GM23338 (cell line): ENCODE measurements at regions not wholly inside any gene's neighbourhood (a gene's known extent, or its start where the extent isn't known, plus 50 kb on each side); places are given as distances from the start of the nearest gene placed in this dataset.

ENCODE experiments used
- CREB1 ChIP-seq: fragments of 250-450 bp; sonication (Bioruptor Pico); IDR thresholded peaks from 2 replicates; pipeline ENCODE4 v1.5.0; 2020; ENCODE audit warnings: low read depth, mild to moderate bottlenecking, moderate library complexity
- CTCF ChIP-seq, 2 experiments: fragments of 200-600 bp in 1 of 2; sonication (generic) in 1 of 2; conservative IDR thresholded peaks; 2 replicates each; pipeline versions ENCODE4 v1.5.1 to v1.6.1; 2016 to 2017; ENCODE audit warnings: antibody characterized with exemption in 2 of 2, low read depth in 2 of 2, mild to moderate bottlenecking in 2 of 2, moderate library complexity in 1 of 2
- ETS1 ChIP-seq: IDR thresholded peaks from 2 replicates; pipeline ENCODE4 v1.6.1; 2016; ENCODE audit warnings: antibody characterized with exemption
- EZH2 ChIP-seq: fragments of 200-600 bp; sonication (generic); IDR thresholded peaks from one replicate; pipeline ENCODE4 v1.8.0; 2017; ENCODE audit warnings: antibody characterized with exemption, mild to moderate bottlenecking, low read depth; ENCODE audit not compliant: unreplicated experiment
- EZH2phosphoT487 ChIP-seq: fragments of 200-600 bp; sonication (generic); IDR thresholded peaks from one replicate; pipeline ENCODE4 v1.8.1; 2018; ENCODE audit warnings: antibody characterized with exemption; ENCODE audit not compliant: unreplicated experiment
- JUNB ChIP-seq: IDR thresholded peaks from one replicate; pipeline ENCODE4 v1.6.1; 2016; ENCODE audit warnings: antibody characterized with exemption; ENCODE audit not compliant: unreplicated experiment
- NANOG ChIP-seq: IDR thresholded peaks from 2 replicates; pipeline ENCODE4 v1.6.1; 2016; ENCODE audit warnings: antibody characterized with exemption, borderline replicate concordance
- POLR2AphosphoS5 ChIP-seq: IDR thresholded peaks from 2 replicates; pipeline ENCODE4 v1.6.1; 2016; ENCODE audit warnings: antibody characterized with exemption, low read depth
- ZNF114 ChIP-seq: fragments of 250-450 bp; sonication (Bioruptor Pico); IDR thresholded peaks from 2 replicates; pipeline ENCODE4 v1.5.0; 2020; ENCODE audit warnings: mild to moderate bottlenecking, moderate library complexity
- TF ChIP-seq, protein P1 (sequence below): IDR thresholded peaks from one replicate; pipeline ENCODE4 v1.6.1; 2018; ENCODE audit warnings: antibody characterized with exemption; ENCODE audit not compliant: unreplicated experiment

- no peak for TF ChIP-seq CTCF (conservative IDR thresholded peaks at IDR 0.05; ENCODE audit: low read depth in 2 of 2)
- TF ChIP-seq, protein P1, sequence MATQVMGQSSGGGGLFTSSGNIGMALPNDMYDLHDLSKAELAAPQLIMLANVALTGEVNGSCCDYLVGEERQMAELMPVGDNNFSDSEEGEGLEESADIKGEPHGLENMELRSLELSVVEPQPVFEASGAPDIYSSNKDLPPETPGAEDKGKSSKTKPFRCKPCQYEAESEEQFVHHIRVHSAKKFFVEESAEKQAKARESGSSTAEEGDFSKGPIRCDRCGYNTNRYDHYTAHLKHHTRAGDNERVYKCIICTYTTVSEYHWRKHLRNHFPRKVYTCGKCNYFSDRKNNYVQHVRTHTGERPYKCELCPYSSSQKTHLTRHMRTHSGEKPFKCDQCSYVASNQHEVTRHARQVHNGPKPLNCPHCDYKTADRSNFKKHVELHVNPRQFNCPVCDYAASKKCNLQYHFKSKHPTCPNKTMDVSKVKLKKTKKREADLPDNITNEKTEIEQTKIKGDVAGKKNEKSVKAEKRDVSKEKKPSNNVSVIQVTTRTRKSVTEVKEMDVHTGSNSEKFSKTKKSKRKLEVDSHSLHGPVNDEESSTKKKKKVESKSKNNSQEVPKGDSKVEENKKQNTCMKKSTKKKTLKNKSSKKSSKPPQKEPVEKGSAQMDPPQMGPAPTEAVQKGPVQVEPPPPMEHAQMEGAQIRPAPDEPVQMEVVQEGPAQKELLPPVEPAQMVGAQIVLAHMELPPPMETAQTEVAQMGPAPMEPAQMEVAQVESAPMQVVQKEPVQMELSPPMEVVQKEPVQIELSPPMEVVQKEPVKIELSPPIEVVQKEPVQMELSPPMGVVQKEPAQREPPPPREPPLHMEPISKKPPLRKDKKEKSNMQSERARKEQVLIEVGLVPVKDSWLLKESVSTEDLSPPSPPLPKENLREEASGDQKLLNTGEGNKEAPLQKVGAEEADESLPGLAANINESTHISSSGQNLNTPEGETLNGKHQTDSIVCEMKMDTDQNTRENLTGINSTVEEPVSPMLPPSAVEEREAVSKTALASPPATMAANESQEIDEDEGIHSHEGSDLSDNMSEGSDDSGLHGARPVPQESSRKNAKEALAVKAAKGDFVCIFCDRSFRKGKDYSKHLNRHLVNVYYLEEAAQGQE: no peak
- no peak for TF ChIP-seq POLR2AphosphoS5
- no peak for TF ChIP-seq EZH2
- TF ChIP-seq ETS1: no peak
- no peak for TF ChIP-seq JUNB
- no peak for TF ChIP-seq EZH2phosphoT487
- TF ChIP-seq NANOG: no peak
- no peak for TF ChIP-seq CREB1 (CRISPR knock-in tag)
- no peak for TF ChIP-seq ZNF114 (CRISPR knock-in tag)
These were observed 329.5 kb downstream of the PRL start for GRCh38 chr6:21967056-21967974.
